ENCODE measurements at regions not wholly inside any gene's neighbourhood (a gene's known extent, or its start where the extent isn't known, plus 50 kb on each side); places are given as distances from the start of the nearest gene placed in this dataset.

- H3K9me3 ChIP-seq = no peaks in the 10 kb centered on the region
- ATAC-seq (replicated peaks in 1 of 4) (no peak), DNase-seq (no peak)
- Mint-ChIP-seq H3K9me3 (no peaks in the 10 kb centered on the region), H3K36me3 (no peaks in the 10 kb centered on the region), H3K27ac (no peak overlapping the region), H3K4me3 (no peak overlapping the region), H3K4me1 (no peaks in the 10 kb centered on the region), H3K27me3 (peaks cover 4 to 9% of the 10 kb centered on the region in 2 donors)
- H3K27me3 ChIP-seq (replicated peaks in 1 of 2; ENCODE audit: control insufficient read depth in 2 of 2, extremely low read depth in 1 of 2, insufficient read depth in 2 of 2, low read length in 1 of 2) = peaks cover 0 to 17% of the 10 kb centered on the region in 2 experiments
- CTCF ChIA-PET = no interaction called here
- no peaks in the 10 kb centered on the region for H3K36me3 ChIP-seq (ENCODE audit: control insufficient read depth in 2 of 2, extremely low read depth in 1 of 2, insufficient read depth in 1 of 2, low read length in 1 of 2)
- H3K4me3 ChIP-seq (ENCODE audit: control insufficient read depth in 1 of 2, extremely low read depth in 1 of 2, low read length in 1 of 2) = no peak overlapping the region
- POLR2A ChIA-PET = no interaction called here
- H3K4me1 ChIP-seq (ENCODE audit: control insufficient read depth in 1 of 2, extremely low read depth in 1 of 2, insufficient read depth in 2 of 2, low read length in 2 of 2) = no peaks in the 10 kb centered on the region
- WGBS (ENCODE audit: insufficient coverage) = 83% methylated on average over 12 of the region's 12 CpGs
- no peak overlapping the region for H3K27ac ChIP-seq (ENCODE audit: low read length)
Observed at GRCh38 chr20:60239956-60240355, 281.7 kb downstream of the CDH26 start.

GRCh38 chr20:60240415-60240814, 282.2 kb downstream of the CDH26 start:
- no peak overlapping the region for H3K27ac Mint-ChIP-seq
- H3K27me3 ChIP-seq (replicated peaks in 1 of 2; ENCODE audit: control insufficient read depth in 2 of 2, extremely low read depth in 1 of 2, insufficient read depth in 2 of 2, low read length in 1 of 2) = peaks cover 0 to 17% of the 10 kb centered on the region in 2 experiments
- no peaks in the 10 kb centered on the region for H3K9me3 Mint-ChIP-seq
- H3K36me3 ChIP-seq (ENCODE audit: control insufficient read depth in 2 of 2, extremely low read depth in 1 of 2, insufficient read depth in 1 of 2, low read length in 1 of 2) = no peaks in the 10 kb centered on the region
- no peak overlapping the region for H3K27ac ChIP-seq (ENCODE audit: low read length)
- peaks cover 3 to 9% of the 10 kb centered on the region in 2 donors for H3K27me3 Mint-ChIP-seq
- no peaks in the 10 kb centered on the region for H3K9me3 ChIP-seq
- WGBS (ENCODE audit: insufficient coverage) = 78% methylated on average over 5 of the region's 7 CpGs
- no peaks in the 10 kb centered on the region for H3K36me3 Mint-ChIP-seq
- no peaks in the 10 kb centered on the region for H3K4me1 Mint-ChIP-seq
- DNase-seq (no peak), ATAC-seq (replicated peaks in 1 of 4) (no peak)
- CTCF ChIA-PET = no interaction called here
- H3K4me1 ChIP-seq (ENCODE audit: control insufficient read depth in 1 of 2, extremely low read depth in 1 of 2, insufficient read depth in 2 of 2, low read length in 2 of 2) = no peaks in the 10 kb centered on the region
- H3K4me3 ChIP-seq (ENCODE audit: control insufficient read depth in 1 of 2, extremely low read depth in 1 of 2, low read length in 1 of 2) = no peak overlapping the region
- H3K4me3 Mint-ChIP-seq = no peak overlapping the region
- POLR2A ChIA-PET = no interaction called here

GRCh38 chr20:60240986-60241385, 282.8 kb downstream of the CDH26 start:
- WGBS (ENCODE audit: insufficient coverage) = 71% methylated on average over 8 of the region's 8 CpGs
- H3K27ac Mint-ChIP-seq = no peak overlapping the region
- no peak for ATAC-seq (replicated peaks in 1 of 4)
- CTCF ChIA-PET = no interaction called here
- H3K36me3 Mint-ChIP-seq = no peaks in the 10 kb centered on the region
- H3K27ac ChIP-seq (ENCODE audit: low read length) = no peak overlapping the region
- H3K9me3 Mint-ChIP-seq = no peaks in the 10 kb centered on the region
- peaks cover 0 to 17% of the 10 kb centered on the region in 2 experiments for H3K27me3 ChIP-seq (replicated peaks in 1 of 2; ENCODE audit: control insufficient read depth in 2 of 2, extremely low read depth in 1 of 2, insufficient read depth in 2 of 2, low read length in 1 of 2)
- H3K4me3 Mint-ChIP-seq = no peak overlapping the region
- no peaks in the 10 kb centered on the region for H3K4me1 ChIP-seq (ENCODE audit: control insufficient read depth in 1 of 2, extremely low read depth in 1 of 2, insufficient read depth in 2 of 2, low read length in 2 of 2)
- H3K9me3 ChIP-seq = no peaks in the 10 kb centered on the region
- no peak for DNase-seq
- H3K36me3 ChIP-seq (ENCODE audit: control insufficient read depth in 2 of 2, extremely low read depth in 1 of 2, insufficient read depth in 1 of 2, low read length in 1 of 2) = no peaks in the 10 kb centered on the region
- no peaks in the 10 kb centered on the region for H3K4me1 Mint-ChIP-seq
- no peak overlapping the region for H3K4me3 ChIP-seq (ENCODE audit: control insufficient read depth in 1 of 2, extremely low read depth in 1 of 2, low read length in 1 of 2)
- peaks cover 2 to 7% of the 10 kb centered on the region in 2 donors for H3K27me3 Mint-ChIP-seq
- POLR2A ChIA-PET = no interaction called here

- no peaks in the 10 kb centered on the region for H3K4me1 Mint-ChIP-seq
- no peaks in the 10 kb centered on the region for H3K36me3 Mint-ChIP-seq
- CTCF ChIA-PET = no interaction called here
Observed at GRCh38 chr20:60242836-60243505, 284.7 kb downstream of the CDH26 start.

GRCh38 chr20:60244373-60245146, 286.3 kb downstream of the CDH26 start:
- H3K4me3 ChIP-seq (ENCODE audit: control insufficient read depth in 1 of 2, extremely low read depth in 1 of 2, low read length in 1 of 2) = no peak overlapping the region
- ATAC-seq (replicated peaks in 1 of 4) = no peak
- H3K9me3 ChIP-seq = no peaks in the 10 kb centered on the region
- H3K27me3 ChIP-seq (replicated peaks in 1 of 2; ENCODE audit: control insufficient read depth in 2 of 2, extremely low read depth in 1 of 2, insufficient read depth in 2 of 2, low read length in 1 of 2) = peaks cover 0 to 5% of the 10 kb centered on the region in 2 experiments
- CTCF ChIA-PET = interaction anchor here in 1 of 2 donors (0.6 kb wide), 1 partner anchor 291 kb away, joined by 3 read pairs; no protein-coding TSS in a partner anchor
- peaks cover 2 to 3% of the 10 kb centered on the region in 2 donors for H3K27me3 Mint-ChIP-seq
- no peak overlapping the region for H3K4me3 Mint-ChIP-seq
- WGBS (ENCODE audit: insufficient coverage) = 77% methylated on average over 6 of the region's 10 CpGs
- H3K4me1 ChIP-seq (ENCODE audit: control insufficient read depth in 1 of 2, extremely low read depth in 1 of 2, insufficient read depth in 2 of 2, low read length in 2 of 2) = no peaks in the 10 kb centered on the region
- POLR2A ChIA-PET = no interaction called here
- H3K4me1 Mint-ChIP-seq = no peaks in the 10 kb centered on the region
- no peak overlapping the region for H3K27ac Mint-ChIP-seq
- DNase-seq = no peak
- no peaks in the 10 kb centered on the region for H3K36me3 Mint-ChIP-seq
- no peaks in the 10 kb centered on the region for H3K9me3 Mint-ChIP-seq
- no peak overlapping the region for H3K27ac ChIP-seq (ENCODE audit: low read length)
- no peaks in the 10 kb centered on the region for H3K36me3 ChIP-seq (ENCODE audit: control insufficient read depth in 2 of 2, extremely low read depth in 1 of 2, insufficient read depth in 1 of 2, low read length in 1 of 2)

More at GRCh38 chr20:60242836-60243505, 284.7 kb downstream of the CDH26 start:
- no peak overlapping the region for H3K27ac Mint-ChIP-seq
- H3K27me3 ChIP-seq (replicated peaks in 1 of 2; ENCODE audit: control insufficient read depth in 2 of 2, extremely low read depth in 1 of 2, insufficient read depth in 2 of 2, low read length in 1 of 2) = peaks cover 0 to 15% of the 10 kb centered on the region in 2 experiments
- no peak overlapping the region for H3K27ac ChIP-seq (ENCODE audit: low read length)
- H3K36me3 ChIP-seq (ENCODE audit: control insufficient read depth in 2 of 2, extremely low read depth in 1 of 2, insufficient read depth in 1 of 2, low read length in 1 of 2) = no peaks in the 10 kb centered on the region
- no peak overlapping the region for H3K4me3 ChIP-seq (ENCODE audit: control insufficient read depth in 1 of 2, extremely low read depth in 1 of 2, low read length in 1 of 2)
- no peak for DNase-seq
- peaks cover 2 to 3% of the 10 kb centered on the region in 2 donors for H3K27me3 Mint-ChIP-seq
- no peak overlapping the region for H3K4me3 Mint-ChIP-seq
- no peak for ATAC-seq (replicated peaks in 1 of 4)
- POLR2A ChIA-PET = no interaction called here
- H3K4me1 ChIP-seq (ENCODE audit: control insufficient read depth in 1 of 2, extremely low read depth in 1 of 2, insufficient read depth in 2 of 2, low read length in 2 of 2) = no peaks in the 10 kb centered on the region
- WGBS (ENCODE audit: insufficient coverage) = no CpG with 5 or more reads among the region's 4 CpGs
- no peaks in the 10 kb centered on the region for H3K9me3 ChIP-seq
- no peaks in the 10 kb centered on the region for H3K9me3 Mint-ChIP-seq

GRCh38 chr20:60246751-60247150, 288.5 kb downstream of the CDH26 start:
- Histone ChIP-seq H3K36me3 (ENCODE audit: control insufficient read depth in 2 of 2, extremely low read depth in 1 of 2, insufficient read depth in 1 of 2, low read length in 1 of 2) (no peaks in the 10 kb centered on the region), H3K4me3 (ENCODE audit: control insufficient read depth in 1 of 2, extremely low read depth in 1 of 2, low read length in 1 of 2) (no peak overlapping the region), H3K4me1 (ENCODE audit: control insufficient read depth in 1 of 2, extremely low read depth in 1 of 2, insufficient read depth in 2 of 2, low read length in 2 of 2) (no peaks in the 10 kb centered on the region), H3K9me3 (no peaks in the 10 kb centered on the region), H3K27me3 (replicated peaks in 1 of 2; ENCODE audit: control insufficient read depth in 2 of 2, extremely low read depth in 1 of 2, insufficient read depth in 2 of 2, low read length in 1 of 2) (no peaks in the 10 kb centered on the region), H3K27ac (ENCODE audit: low read length) (no peak overlapping the region)
- 90% methylated on average over 2 of the region's 5 CpGs for WGBS (ENCODE audit: insufficient coverage)
- Mint-ChIP-seq H3K27me3 (no peaks in the 10 kb centered on the region), H3K4me1 (no peaks in the 10 kb centered on the region), H3K36me3 (no peaks in the 10 kb centered on the region), H3K27ac (no peak overlapping the region), H3K9me3 (no peaks in the 10 kb centered on the region), H3K4me3 (no peak overlapping the region)
- POLR2A ChIA-PET = no interaction called here
- ATAC-seq (replicated peaks in 1 of 4) (no peak), DNase-seq (no peak)
- CTCF ChIA-PET = interaction anchor here in 1 of 2 donors (0.8 kb wide), 1 partner anchor 16 kb away, joined by 4 read pairs; no protein-coding TSS in a partner anchor

Measured in T-cell (primary cell).